Smooth muscle cell (in vitro differentiated cells): ENCODE measurements at regions not wholly inside any gene's neighbourhood (a gene's known extent, or its start where the extent isn't known, plus 50 kb on each side); places are given as distances from the start of the nearest gene placed in this dataset.
"Not testable (repeated sequence)": the region's sequence is repeated elsewhere in the genome, so short reads cannot be mapped to it uniquely, and the experiment has no call there.

Experiments
- DNase-seq: peaks from one replicate; lab custom pipeline; 2025; ENCODE audit not compliant: unreplicated experiment; lab: John Stamatoyannopoulos, UW
- H2AFZ ChIP-seq: fragments of 200-600 bp; sonication (generic); 2 replicates; pipeline ENCODE4 v1.6.0; 2016; ENCODE audit warnings: antibody characterized with exemption, low read depth, mild to moderate bottlenecking
- H3F3A ChIP-seq: fragments of 200-600 bp; sonication (generic); 2 replicates; pipeline ENCODE4 v1.6.0; 2017; ENCODE audit warnings: antibody characterized with exemption, low read depth
- H3K27ac ChIP-seq: fragments of 200-600 bp; sonication (generic); 2 replicates; pipeline ENCODE4 v1.5.1; 2016; ENCODE audit warnings: low read depth, mild to moderate bottlenecking
- H3K27me3 ChIP-seq: fragments of 200-600 bp; sonication (generic); 2 replicates; pipeline ENCODE4 v1.6.1; 2016; ENCODE audit warnings: low read depth, mild to moderate bottlenecking
- H3K36me3 ChIP-seq: fragments of 200-600 bp; sonication (generic); 2 replicates; pipeline ENCODE4 v1.5.1; 2016; ENCODE audit warnings: low read depth
- H3K4me1 ChIP-seq: fragments of 200-600 bp; sonication (generic); 2 replicates; pipeline ENCODE4 v1.5.1; 2016; ENCODE audit warnings: low read depth
- H3K4me2 ChIP-seq: fragments of 200-600 bp; sonication (generic); 2 replicates; pipeline ENCODE4 v1.6.0; 2016; ENCODE audit warnings: mild to moderate bottlenecking
- H3K4me3 ChIP-seq: fragments of 200-600 bp; sonication (generic); 2 replicates; pipeline ENCODE4 v1.5.1; 2016; ENCODE audit warnings: mild to moderate bottlenecking
- H3K79me2 ChIP-seq: fragments of 200-600 bp; sonication (generic); 2 replicates; pipeline ENCODE4 v1.6.0; 2016; ENCODE audit warnings: low read depth, mild to moderate bottlenecking
- H3K9ac ChIP-seq: fragments of 200-600 bp; sonication (generic); 2 replicates; pipeline ENCODE4 v1.6.0; 2016; ENCODE audit warnings: low read depth
- H3K9me3 ChIP-seq: fragments of 200-600 bp; sonication (generic); replicated peaks from 2 replicates; pipeline ENCODE4 v1.5.1; 2016; ENCODE audit warnings: low read depth
- H4K20me1 ChIP-seq: fragments of 200-600 bp; sonication (generic); 2 replicates; pipeline ENCODE4 v1.6.0; 2016; ENCODE audit warnings: low read depth
- CTCF ChIP-seq: fragments of 200-600 bp; sonication (generic); IDR thresholded peaks from 2 replicates; pipeline ENCODE4 v1.5.1; 2017; ENCODE audit warnings: borderline replicate concordance, mild to moderate bottlenecking, antibody characterized with exemption; ENCODE audit not compliant: insufficient read depth, poor library complexity, severe bottlenecking
- WGBS: methylation state at CpG from one replicate; pipeline ENCODE4 v1.1.7; 2016; ENCODE audit warnings: low lambda C conversion rate; 5-methylcytosine and 5-hydroxymethylcytosine counted together

- Histone ChIP-seq H3K4me1 (no peaks in the 10 kb centered on the region), H3K27me3 (no peaks in the 10 kb centered on the region), H3F3A (no peaks in the 10 kb centered on the region), H3K4me3 (no peak overlapping the region), H3K4me2 (no peak overlapping the region), H3K9ac (no peak overlapping the region), H3K79me2 (no peaks in the 10 kb centered on the region), H3K36me3 (no peaks in the 10 kb centered on the region), H3K27ac (no peak overlapping the region), H4K20me1 (no peaks in the 10 kb centered on the region), H3K9me3 (no peaks in the 10 kb centered on the region), H2AFZ (no peak overlapping the region)
- TF ChIP-seq CTCF, result no peak
- DNase-seq, result no peak
Observed at GRCh38 chr10:21130108-21130507, 233.0 kb upstream of the NEBL start.

GRCh38 chr10:21125471-21126228, 228.5 kb upstream of the NEBL start:
- Histone ChIP-seq H3K27me3 (no peaks in the 10 kb centered on the region), H3K4me2 (no peak overlapping the region), H3K79me2 (no peaks in the 10 kb centered on the region), H3F3A (no peaks in the 10 kb centered on the region), H3K4me3 (no peak overlapping the region), H3K27ac (no peak overlapping the region), H4K20me1 (no peaks in the 10 kb centered on the region), H3K4me1 (no peaks in the 10 kb centered on the region), H3K9me3 (no peaks in the 10 kb centered on the region), H3K9ac (no peak overlapping the region), H3K36me3 (no peaks in the 10 kb centered on the region), H2AFZ (no peak overlapping the region)
- 89% methylated on average over 10 of the region's 10 CpGs for WGBS
- no peak for DNase-seq
- no peak for TF ChIP-seq CTCF

- no peaks in the 10 kb centered on the region for H3K36me3 ChIP-seq
- no peak overlapping the region for H3K9ac ChIP-seq
- no peak overlapping the region for H3K27ac ChIP-seq
- no peak overlapping the region for H3K4me3 ChIP-seq
- no peaks in the 10 kb centered on the region for H3K79me2 ChIP-seq
- no peaks in the 10 kb centered on the region for H4K20me1 ChIP-seq
- H3K4me2 ChIP-seq, result no peak overlapping the region
- H2AFZ ChIP-seq, result no peak overlapping the region
- no peaks in the 10 kb centered on the region for H3K27me3 ChIP-seq
- H3K9me3 ChIP-seq, result no peaks in the 10 kb centered on the region
- no peak for DNase-seq
- no peaks in the 10 kb centered on the region for H3F3A ChIP-seq
- TF ChIP-seq CTCF, result no peak
- H3K4me1 ChIP-seq, result no peaks in the 10 kb centered on the region
Observed at GRCh38 chr10:21122907-21123306, 225.8 kb upstream of the NEBL start.

GRCh38 chr10:21121822-21122221, 224.7 kb upstream of the NEBL start:
- H3K9me3 ChIP-seq, H3K9ac ChIP-seq, DNase-seq, H3K4me2 ChIP-seq, H3K27me3 ChIP-seq, H3K27ac ChIP-seq, H3K4me3 ChIP-seq, H3K79me2 ChIP-seq, H2AFZ ChIP-seq, H3K36me3 ChIP-seq, H3F3A ChIP-seq, H3K4me1 ChIP-seq, H4K20me1 ChIP-seq: not testable (repeated sequence)
- 88% methylated on average over 3 of the region's 3 CpGs for WGBS
